ENCODE measurements at regions not wholly inside any gene's neighbourhood (a gene's known extent, or its start where the extent isn't known, plus 50 kb on each side); places are given as distances from the start of the nearest gene placed in this dataset.

GRCh38 chr1:30406996-30407864 lies 316.2 kb downstream of the MATN1 start:
- Mint-ChIP-seq H3K4me3 (no peak overlapping the region), H3K27ac (no peak overlapping the region), H3K27me3 (peaks cover 6% of the 10 kb centered on the region), H3K9me3 (no peaks in the 10 kb centered on the region), H3K36me3 (ENCODE audit: low read depth) (no peaks in the 10 kb centered on the region), H3K4me1 (no peaks in the 10 kb centered on the region)
- peak; percentile 10 for DNase-seq
- ChIA-PET POLR2A (no interaction called here), CTCF (no interaction called here)

- Mint-ChIP-seq H3K4me1 (no peaks in the 10 kb centered on the region), H3K27me3 (peaks cover 3% of the 10 kb centered on the region), H3K4me3 (no peak overlapping the region), H3K36me3 (ENCODE audit: low read depth) (no peaks in the 10 kb centered on the region), H3K27ac (no peak overlapping the region), H3K9me3 (no peaks in the 10 kb centered on the region)
- ChIA-PET POLR2A (no interaction called here), CTCF (no interaction called here)
- DNase-seq = no peak
These were observed 317.7 kb downstream of the MATN1 start for GRCh38 chr1:30405631-30406212.

GRCh38 chr1:30405081-30405480 lies 318.3 kb downstream of the MATN1 start:
- Mint-ChIP-seq H3K36me3 (ENCODE audit: low read depth) (no peaks in the 10 kb centered on the region), H3K27ac (no peak overlapping the region), H3K9me3 (no peaks in the 10 kb centered on the region), H3K27me3 (peaks cover 3% of the 10 kb centered on the region), H3K4me3 (no peak overlapping the region), H3K4me1 (no peaks in the 10 kb centered on the region)
- CTCF ChIA-PET = no interaction called here
- POLR2A ChIA-PET = no interaction called here
- DNase-seq = no peak

GRCh38 chr1:30404341-30404740 lies 319.0 kb downstream of the MATN1 start:
- no peak overlapping the region for H3K4me3 Mint-ChIP-seq
- CTCF ChIA-PET = no interaction called here
- H3K27me3 Mint-ChIP-seq = peaks cover 3% of the 10 kb centered on the region
- DNase-seq = no peak
- no peak overlapping the region for H3K27ac Mint-ChIP-seq
- POLR2A ChIA-PET = no interaction called here
- H3K4me1 Mint-ChIP-seq = no peaks in the 10 kb centered on the region
- H3K36me3 Mint-ChIP-seq (ENCODE audit: low read depth) = no peaks in the 10 kb centered on the region
- H3K9me3 Mint-ChIP-seq = no peaks in the 10 kb centered on the region

- Mint-ChIP-seq H3K27me3 (peaks cover 3% of the 10 kb centered on the region), H3K4me1 (no peaks in the 10 kb centered on the region), H3K27ac (no peak overlapping the region), H3K4me3 (no peak overlapping the region), H3K36me3 (ENCODE audit: low read depth) (no peaks in the 10 kb centered on the region), H3K9me3 (no peaks in the 10 kb centered on the region)
- no peak for DNase-seq
- ChIA-PET CTCF (no interaction called here), POLR2A (no interaction called here)
These were observed 319.7 kb downstream of the MATN1 start for GRCh38 chr1:30403726-30404125.

- POLR2A ChIA-PET = no interaction called here
- Mint-ChIP-seq H3K4me3 (no peak overlapping the region), H3K4me1 (no peaks in the 10 kb centered on the region), H3K9me3 (no peaks in the 10 kb centered on the region), H3K36me3 (ENCODE audit: low read depth) (no peaks in the 10 kb centered on the region), H3K27me3 (peaks cover 3% of the 10 kb centered on the region), H3K27ac (no peak overlapping the region)
- CTCF ChIA-PET = no interaction called here
- no peak for DNase-seq
These were observed 320.2 kb downstream of the MATN1 start for GRCh38 chr1:30403061-30403645.

GRCh38 chr1:30402031-30402430 lies 321.4 kb downstream of the MATN1 start:
- no peak overlapping the region for H3K27ac Mint-ChIP-seq
- H3K4me1 Mint-ChIP-seq = no peaks in the 10 kb centered on the region
- H3K36me3 Mint-ChIP-seq (ENCODE audit: low read depth) = no peaks in the 10 kb centered on the region
- H3K4me3 Mint-ChIP-seq = no peak overlapping the region
- DNase-seq = no peak
- POLR2A ChIA-PET = no interaction called here
- peaks cover 3% of the 10 kb centered on the region for H3K27me3 Mint-ChIP-seq
- no peaks in the 10 kb centered on the region for H3K9me3 Mint-ChIP-seq
- CTCF ChIA-PET = no interaction called here

- H3K27me3 Mint-ChIP-seq = peaks cover 5% of the 10 kb centered on the region
- no peaks in the 10 kb centered on the region for H3K4me1 Mint-ChIP-seq
These were observed 322.9 kb downstream of the MATN1 start for GRCh38 chr1:30400507-30400906.

GRCh38 chr1:30399026-30399425 lies 324.4 kb downstream of the MATN1 start:
- CTCF ChIA-PET = interaction anchor here (0.5 kb wide), 1 partner anchor 884 kb away, joined by 4 read pairs; no protein-coding TSS in a partner anchor
- H3K36me3 Mint-ChIP-seq (ENCODE audit: low read depth) = no peaks in the 10 kb centered on the region

More at GRCh38 chr1:30400507-30400906, 322.9 kb downstream of the MATN1 start:
- Mint-ChIP-seq H3K9me3 (no peaks in the 10 kb centered on the region), H3K36me3 (ENCODE audit: low read depth) (no peaks in the 10 kb centered on the region), H3K27ac (no peak overlapping the region), H3K4me3 (no peak overlapping the region)
- DNase-seq = no peak
- POLR2A ChIA-PET = no interaction called here
- CTCF ChIA-PET = no interaction called here

GRCh38 chr1:30397576-30397975 lies 325.8 kb downstream of the MATN1 start:
- no peaks in the 10 kb centered on the region for H3K4me1 Mint-ChIP-seq
- peaks cover 15% of the 10 kb centered on the region for H3K27me3 Mint-ChIP-seq
- ChIA-PET POLR2A (no interaction called here), CTCF (no interaction called here)
- DNase-seq = no peak
- H3K4me3 Mint-ChIP-seq = no peak overlapping the region
- H3K9me3 Mint-ChIP-seq = no peaks in the 10 kb centered on the region
- H3K27ac Mint-ChIP-seq = no peak overlapping the region
- H3K36me3 Mint-ChIP-seq (ENCODE audit: low read depth) = no peaks in the 10 kb centered on the region

More at GRCh38 chr1:30399026-30399425, 324.4 kb downstream of the MATN1 start:
- POLR2A ChIA-PET = no interaction called here
- no peaks in the 10 kb centered on the region for H3K4me1 Mint-ChIP-seq
- DNase-seq = no peak
- H3K4me3 Mint-ChIP-seq = no peak overlapping the region
- H3K27me3 Mint-ChIP-seq = peaks cover 9% of the 10 kb centered on the region
- no peak overlapping the region for H3K27ac Mint-ChIP-seq
- H3K9me3 Mint-ChIP-seq = no peaks in the 10 kb centered on the region

GRCh38 chr1:30395631-30396030 lies 327.8 kb downstream of the MATN1 start:
- H3K36me3 Mint-ChIP-seq (ENCODE audit: low read depth) = no peaks in the 10 kb centered on the region
- H3K4me1 Mint-ChIP-seq = no peaks in the 10 kb centered on the region
- no peak overlapping the region for H3K4me3 Mint-ChIP-seq
- DNase-seq = no peak
- ChIA-PET POLR2A (no interaction called here), CTCF (no interaction called here)
- no peaks in the 10 kb centered on the region for H3K9me3 Mint-ChIP-seq
- peaks cover 25% of the 10 kb centered on the region for H3K27me3 Mint-ChIP-seq
- no peak overlapping the region for H3K27ac Mint-ChIP-seq

- H3K9me3 Mint-ChIP-seq = no peaks in the 10 kb centered on the region
- peaks cover 19% of the 10 kb centered on the region for H3K27me3 Mint-ChIP-seq
- H3K27ac Mint-ChIP-seq = no peak overlapping the region
- POLR2A ChIA-PET = no interaction called here
- no peak overlapping the region for H3K4me3 Mint-ChIP-seq
- DNase-seq = no peak
- no peaks in the 10 kb centered on the region for H3K4me1 Mint-ChIP-seq
- H3K36me3 Mint-ChIP-seq (ENCODE audit: low read depth) = no peaks in the 10 kb centered on the region
- CTCF ChIA-PET = no interaction called here
These were observed 335.0 kb downstream of the MATN1 start for GRCh38 chr1:30388386-30388785.

GRCh38 chr1:30386156-30386926 lies 337.0 kb downstream of the MATN1 start:
- H3K9me3 Mint-ChIP-seq = no peaks in the 10 kb centered on the region
- H3K4me3 Mint-ChIP-seq = no peak overlapping the region
- peaks cover 8% of the 10 kb centered on the region for H3K27me3 Mint-ChIP-seq
- POLR2A ChIA-PET = no interaction called here
- CTCF ChIA-PET = no interaction called here
- H3K27ac Mint-ChIP-seq = no peak overlapping the region
- no peak for DNase-seq
- no peaks in the 10 kb centered on the region for H3K36me3 Mint-ChIP-seq (ENCODE audit: low read depth)
- H3K4me1 Mint-ChIP-seq = no peaks in the 10 kb centered on the region
